PC-9 (cell line): ENCODE measurements at regions not wholly inside any gene's neighbourhood (a gene's known extent, or its start where the extent isn't known, plus 50 kb on each side); places are given as distances from the start of the nearest gene placed in this dataset.

ENCODE experiments used
- BruUV-seq: library from RNA; stranded (reverse); fragments of 400-500 nt; replicated peaks from 2 replicates; lab custom pipeline; 2021; lab: Mats Ljungman, UMichigan
- CTCF ChIA-PET: fragments of 300-600 bp; sonication (Branson Sonifier 250); formaldehyde crosslinking; loops from one replicate; lab custom pipeline; 2022; ENCODE audit warnings: antibody characterized with exemption; lab: Charles Lee
- POLR2A ChIA-PET: fragments of 300-600 bp; sonication (Branson Sonifier 250); formaldehyde crosslinking; loops from one replicate; lab custom pipeline; 2022; ENCODE audit warnings: antibody characterized with exemption; ENCODE audit not compliant: unreplicated experiment; lab: Charles Lee
- DNase-seq, 2 experiments: peaks; one replicate each; pipeline versions ENCODE4 v3.0.0 to v3.0.0-alpha.2; 2015 to 2022; ENCODE audit warnings: mixed read lengths in 1 of 2
- H2AFZ ChIP-seq: fragments of 200-600 bp; sonication (generic); 2 replicates; pipeline ENCODE4 v1.8.1; 2017; ENCODE audit warnings: antibody characterized with exemption
- H3F3A ChIP-seq: fragments of 200-600 bp; sonication (generic); 2 replicates; pipeline ENCODE4 v1.8.1; 2017; ENCODE audit warnings: antibody characterized with exemption, mild to moderate bottlenecking, low read depth; ENCODE audit not compliant: insufficient read depth
- H3K27ac ChIP-seq: fragments of 200-600 bp; sonication (generic); 2 replicates; pipeline ENCODE4 v1.6.1; 2016; ENCODE audit warnings: mixed run types
- H3K27me3 ChIP-seq: fragments of 200-600 bp; sonication (generic); 2 replicates; pipeline ENCODE4 v1.6.1; 2016; ENCODE audit warnings: low read depth, mixed run types; ENCODE audit not compliant: insufficient read depth
- H3K36me3 ChIP-seq: fragments of 200-600 bp; sonication (generic); 2 replicates; pipeline ENCODE4 v1.6.1; 2016; ENCODE audit warnings: low read depth, mixed run types
- H3K4me1 ChIP-seq: fragments of 200-600 bp; sonication (generic); replicated peaks from 2 replicates; pipeline ENCODE4 v1.6.1; 2016; ENCODE audit warnings: mixed run types; ENCODE audit not compliant: insufficient read depth
- H3K4me2 ChIP-seq: fragments of 200-600 bp; sonication (generic); 2 replicates; pipeline ENCODE4 v1.6.1; 2017; ENCODE audit warnings: mixed run types
- H3K4me3 ChIP-seq: fragments of 200-600 bp; sonication (generic); 2 replicates; pipeline ENCODE4 v1.6.1; 2016; ENCODE audit warnings: mixed run types
- H3K79me2 ChIP-seq: fragments of 200-600 bp; sonication (generic); 2 replicates; pipeline ENCODE4 v1.6.1; 2017; ENCODE audit warnings: low read depth, mixed run types
- H3K9me2 ChIP-seq: fragments of 200-600 bp; sonication (generic); 2 replicates; pipeline ENCODE4 v1.8.1; 2017; ENCODE audit warnings: mild to moderate bottlenecking; ENCODE audit not compliant: insufficient read depth
- H3K9me3 ChIP-seq: fragments of 200-600 bp; sonication (generic); 2 replicates; pipeline ENCODE4 v1.8.1; 2016; ENCODE audit warnings: low read depth; ENCODE audit not compliant: insufficient read depth
- H4K20me1 ChIP-seq: fragments of 200-600 bp; sonication (generic); 2 replicates; pipeline ENCODE4 v1.8.1; 2017; ENCODE audit not compliant: insufficient read depth
- EZH2 ChIP-seq: fragments of 200-600 bp; sonication (generic); IDR thresholded peaks from 2 replicates; pipeline ENCODE4 v1.8.0; 2017; ENCODE audit warnings: antibody characterized with exemption, low read depth
- intact Hi-C: fragments of 100-400 bp; cut with micrococcal nuclease; formaldehyde crosslinking; loops from one replicate; pipeline ENCODE4 v1.10.0; 2022; ENCODE audit not compliant: unreplicated experiment
- TF ChIP-seq, protein P1 (sequence below): fragments of 200-600 bp; sonication (generic); conservative IDR thresholded peaks from 2 replicates; pipeline ENCODE4 v1.6.1; 2017; ENCODE audit warnings: mixed run types, antibody characterized with exemption, mild to moderate bottlenecking, moderate library complexity

DNA sequence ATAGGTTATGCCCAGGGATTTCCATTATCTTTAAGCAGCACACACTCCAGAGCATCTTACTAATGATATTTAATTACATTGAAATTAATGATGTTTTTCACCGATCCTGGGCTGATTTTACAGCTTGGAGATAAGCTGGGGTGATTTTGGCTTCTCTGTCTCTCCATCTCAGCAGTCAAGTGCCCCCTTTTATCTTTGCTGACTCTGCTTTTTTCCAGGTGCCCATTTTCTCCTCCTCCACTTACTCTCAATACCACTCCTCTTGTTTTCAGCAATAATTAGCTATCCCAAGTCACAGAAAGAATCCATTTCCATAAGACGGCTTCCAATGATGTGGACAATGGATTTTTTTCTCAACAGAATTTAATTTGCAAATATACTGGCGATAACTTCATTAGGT is 266.7 kb downstream of the GBA3 start:
- Histone ChIP-seq H3K9me3 (no peaks in the 10 kb centered on the region), H3K9me2 (no peaks in the 10 kb centered on the region), H3K4me2 (no peak overlapping the region), H4K20me1 (no peaks in the 10 kb centered on the region), H3K27ac (no peak overlapping the region), H3K4me3 (no peak overlapping the region), H3F3A (no peaks in the 10 kb centered on the region), H3K79me2 (no peaks in the 10 kb centered on the region), H2AFZ (no peak overlapping the region), H3K36me3 (no peaks in the 10 kb centered on the region), H3K27me3 (no peaks in the 10 kb centered on the region), H3K4me1 (no peaks in the 10 kb centered on the region)
- no peak for DNase-seq
- ChIA-PET POLR2A (no interaction called here), CTCF (no interaction called here)
- intact Hi-C loops, result no loop called here
- no TSS peak for BruUV-seq
- TF ChIP-seq, protein P1, sequence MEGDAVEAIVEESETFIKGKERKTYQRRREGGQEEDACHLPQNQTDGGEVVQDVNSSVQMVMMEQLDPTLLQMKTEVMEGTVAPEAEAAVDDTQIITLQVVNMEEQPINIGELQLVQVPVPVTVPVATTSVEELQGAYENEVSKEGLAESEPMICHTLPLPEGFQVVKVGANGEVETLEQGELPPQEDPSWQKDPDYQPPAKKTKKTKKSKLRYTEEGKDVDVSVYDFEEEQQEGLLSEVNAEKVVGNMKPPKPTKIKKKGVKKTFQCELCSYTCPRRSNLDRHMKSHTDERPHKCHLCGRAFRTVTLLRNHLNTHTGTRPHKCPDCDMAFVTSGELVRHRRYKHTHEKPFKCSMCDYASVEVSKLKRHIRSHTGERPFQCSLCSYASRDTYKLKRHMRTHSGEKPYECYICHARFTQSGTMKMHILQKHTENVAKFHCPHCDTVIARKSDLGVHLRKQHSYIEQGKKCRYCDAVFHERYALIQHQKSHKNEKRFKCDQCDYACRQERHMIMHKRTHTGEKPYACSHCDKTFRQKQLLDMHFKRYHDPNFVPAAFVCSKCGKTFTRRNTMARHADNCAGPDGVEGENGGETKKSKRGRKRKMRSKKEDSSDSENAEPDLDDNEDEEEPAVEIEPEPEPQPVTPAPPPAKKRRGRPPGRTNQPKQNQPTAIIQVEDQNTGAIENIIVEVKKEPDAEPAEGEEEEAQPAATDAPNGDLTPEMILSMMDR, result no peak
- no peak for TF ChIP-seq EZH2

DNA sequence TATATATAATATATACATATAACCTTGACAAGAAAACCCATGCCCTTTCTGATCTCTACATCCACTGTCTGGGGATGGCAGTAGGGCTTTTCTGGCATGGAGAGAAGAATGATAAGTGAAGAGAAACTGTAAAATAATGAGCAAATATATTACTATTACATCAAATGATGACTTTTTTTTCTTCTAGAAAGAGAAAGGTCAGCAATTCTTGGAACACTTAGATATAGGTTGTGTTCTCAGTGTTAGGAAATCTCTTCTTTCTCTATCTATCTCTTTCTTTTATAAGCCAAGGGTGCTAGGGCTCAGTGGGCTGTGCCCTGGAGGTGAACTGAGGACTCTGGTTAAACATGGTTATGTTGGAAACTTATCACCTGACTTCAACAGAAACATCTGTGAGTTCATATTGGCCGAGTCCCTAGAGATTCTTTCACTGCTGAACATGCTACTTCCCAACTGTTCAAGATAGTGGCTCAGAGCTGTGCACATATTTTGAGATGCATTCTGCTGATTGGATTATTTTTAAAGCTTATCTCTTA is 265.1 kb downstream of the GBA3 start:
- H4K20me1 ChIP-seq, result no peaks in the 10 kb centered on the region
- no peak overlapping the region for H3K4me2 ChIP-seq
- H3K27me3 ChIP-seq, result no peaks in the 10 kb centered on the region
- H3K27ac ChIP-seq, result no peak overlapping the region
- ChIA-PET POLR2A (no interaction called here), CTCF (no interaction called here)
- no TSS peak for BruUV-seq
- H3K79me2 ChIP-seq, result no peaks in the 10 kb centered on the region
- TF ChIP-seq EZH2, result no peak
- TF ChIP-seq, protein P1, result no peak
- H3K9me3 ChIP-seq, result no peaks in the 10 kb centered on the region
- no peak for DNase-seq
- intact Hi-C loops, result no loop called here
- H3K9me2 ChIP-seq, result no peaks in the 10 kb centered on the region
- H2AFZ ChIP-seq, result no peak overlapping the region
- H3F3A ChIP-seq, result no peaks in the 10 kb centered on the region
- no peak overlapping the region for H3K4me3 ChIP-seq
- H3K36me3 ChIP-seq, result no peaks in the 10 kb centered on the region
- H3K4me1 ChIP-seq, result no peaks in the 10 kb centered on the region

DNA sequence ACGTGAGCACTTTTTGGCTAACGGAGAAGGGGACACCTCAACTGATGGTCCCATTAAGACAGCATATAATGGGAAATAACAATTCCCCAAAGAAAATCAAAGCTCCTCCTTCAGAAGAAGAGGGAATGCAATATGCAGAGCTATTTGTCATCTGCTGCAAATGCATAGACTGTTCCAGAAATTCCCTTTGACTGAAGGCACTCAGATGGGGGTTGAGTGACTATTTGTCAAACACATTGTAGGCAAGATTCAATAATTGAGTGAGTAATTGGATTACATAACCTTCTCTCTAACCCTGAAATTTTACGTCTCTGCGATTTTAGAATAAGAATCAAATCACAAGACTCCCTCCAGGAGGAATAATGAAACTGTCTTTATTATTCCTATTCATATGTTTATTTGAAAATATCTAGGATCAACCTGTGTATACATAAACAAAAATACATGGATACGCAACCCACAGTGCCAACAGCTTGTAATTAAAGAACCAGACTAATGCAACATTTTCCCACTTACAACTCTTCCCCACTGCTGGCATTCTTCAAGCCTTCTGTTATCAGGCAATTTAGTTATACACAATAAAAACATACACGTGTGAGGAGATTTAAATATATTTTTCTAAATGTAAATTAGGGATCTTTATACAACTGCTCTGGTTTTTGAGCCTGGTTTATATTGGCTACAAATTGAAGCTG is 256.6 kb downstream of the GBA3 start:
- no peak overlapping the region for H3K4me3 ChIP-seq
- no peak overlapping the region for H3K27ac ChIP-seq
- H2AFZ ChIP-seq, result no peak overlapping the region
- intact Hi-C loops, result no loop called here
- no peaks in the 10 kb centered on the region for H3K9me3 ChIP-seq
- BruUV-seq, result no TSS peak
- TF ChIP-seq EZH2, result no peak
- TF ChIP-seq, protein P1, result no peak
- no peak for DNase-seq
- no peaks in the 10 kb centered on the region for H3K4me1 ChIP-seq
- ChIA-PET CTCF (no interaction called here), POLR2A (no interaction called here)
- H3K27me3 ChIP-seq, result no peaks in the 10 kb centered on the region
- no peaks in the 10 kb centered on the region for H4K20me1 ChIP-seq
- H3K4me2 ChIP-seq, result no peak overlapping the region
- no peaks in the 10 kb centered on the region for H3K36me3 ChIP-seq
- H3K9me2 ChIP-seq, result no peaks in the 10 kb centered on the region
- no peaks in the 10 kb centered on the region for H3K79me2 ChIP-seq
- no peaks in the 10 kb centered on the region for H3F3A ChIP-seq
